WTC11 (cell line): ENCODE measurements at regions not wholly inside any gene's neighbourhood (a gene's known extent, or its start where the extent isn't known, plus 50 kb on each side); places are given as distances from the start of the nearest gene placed in this dataset.
"Not testable (repeated sequence)": the region's sequence is repeated elsewhere in the genome, so short reads cannot be mapped to it uniquely, and the experiment has no call there.

Experiments
- CTCF ChIP-seq: fragments of 200-600 bp; IDR thresholded peaks from 2 replicates; pipeline ENCODE4 v1.8.0; 2022; ENCODE audit warnings: antibody characterized with exemption
- GABPB1 ChIP-seq: sonication (generic); formaldehyde crosslinking; IDR thresholded peaks from 2 replicates; pipeline ENCODE4 v1.8.1; 2023; ENCODE audit warnings: mild to moderate bottlenecking, missing genetic modification reagents
- NFYB ChIP-seq: sonication (generic); formaldehyde crosslinking; conservative IDR thresholded peaks from 2 replicates; pipeline ENCODE4 v1.8.0; 2022; ENCODE audit warnings: low read depth, missing genetic modification reagents
- SP1 ChIP-seq: sonication (generic); formaldehyde crosslinking; conservative IDR thresholded peaks from 2 replicates; pipeline ENCODE4 v1.8.1; 2022; ENCODE audit warnings: missing genetic modification reagents
- USF2 ChIP-seq: sonication (generic); formaldehyde crosslinking; IDR thresholded peaks from 2 replicates; pipeline ENCODE4 v1.8.1; 2023; ENCODE audit warnings: mild to moderate bottlenecking, missing genetic modification reagents, moderate library complexity

DNA sequence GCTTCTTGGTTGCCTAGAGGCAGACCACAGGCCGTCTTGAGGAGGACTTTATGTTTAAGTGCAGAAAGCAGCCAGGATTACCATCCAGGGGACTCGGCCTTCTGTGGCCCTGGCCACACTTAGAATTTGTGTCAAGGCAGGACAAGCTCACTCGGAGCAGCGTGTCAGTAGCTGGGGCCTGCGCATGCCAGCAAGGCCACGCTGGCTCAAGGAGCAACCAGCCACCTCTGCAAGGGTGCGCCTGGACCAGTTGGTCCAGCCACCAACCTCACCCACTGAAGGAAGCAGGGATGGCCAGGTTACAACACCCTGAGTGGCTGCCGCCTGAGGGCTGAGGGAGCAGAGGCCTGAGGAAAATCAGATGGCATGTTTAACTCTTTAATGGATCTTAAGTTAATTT, 105.7 kb downstream of the CCDC74A start:
- TF ChIP-seq CTCF; NFYB; USF2 (CRISPR knock-in tag); SP1 (CRISPR knock-in tag); GABPB1 (CRISPR knock-in tag): not testable (repeated sequence)
